Ascending aorta (tissue), 2 donors: ENCODE measurements at regions not wholly inside any gene's neighbourhood (a gene's known extent, or its start where the extent isn't known, plus 50 kb on each side); places are given as distances from the start of the nearest gene placed in this dataset.

ENCODE experiments used
- DNase-seq, 2 donors: peaks; one replicate each; pipeline ENCODE4 v3.0.0-alpha.2; 2019; ENCODE audit warnings: low spot score in 2 of 2
- H3K27ac ChIP-seq, 2 donors: fragments of 200-600 bp; sonication (generic); one replicate each; pipeline ENCODE4 v1.5.1; 2016 to 2017; ENCODE audit warnings: mild to moderate bottlenecking in 1 of 2
- H3K27me3 ChIP-seq: fragments of 200-600 bp; sonication (generic); one replicate; pipeline ENCODE4 v1.5.1; 2017
- H3K36me3 ChIP-seq, 2 donors: fragments of 200-600 bp; sonication (generic); one replicate each; pipeline ENCODE4 v1.5.1; 2016
- H3K4me1 ChIP-seq, 2 donors: fragments of 200-600 bp; sonication (generic); one replicate each; pipeline ENCODE4 v1.5.1; 2016 to 2017; ENCODE audit warnings: mild to moderate bottlenecking in 1 of 2
- H3K4me3 ChIP-seq, 2 donors: fragments of 200-600 bp; sonication (generic); one replicate each; pipeline ENCODE4 v1.5.1; 2016 to 2017; ENCODE audit warnings: mild to moderate bottlenecking in 1 of 2
- H3K9me3 ChIP-seq, 2 donors: fragments of 200-600 bp; sonication (generic); one replicate each; pipeline ENCODE4 v1.5.1; 2016
- intact Hi-C: fragments of 100-400 bp; cut with DNase I; formaldehyde crosslinking; loops from one replicate; pipeline ENCODE4 v1.15.1; 2023
- TF ChIP-seq, protein P1 (sequence below), 3 experiments: fragments of 200-600 bp in 2 of 3; fragments of 450-650 bp in 1 of 3; sonication (generic) in 2 of 3; IDR thresholded peaks; one replicate each; pipeline ENCODE4 v1.5.1; 2016 to 2019; ENCODE audit warnings: antibody characterized with exemption in 3 of 3, mild to moderate bottlenecking in 1 of 3, moderate library complexity in 1 of 3

DNA sequence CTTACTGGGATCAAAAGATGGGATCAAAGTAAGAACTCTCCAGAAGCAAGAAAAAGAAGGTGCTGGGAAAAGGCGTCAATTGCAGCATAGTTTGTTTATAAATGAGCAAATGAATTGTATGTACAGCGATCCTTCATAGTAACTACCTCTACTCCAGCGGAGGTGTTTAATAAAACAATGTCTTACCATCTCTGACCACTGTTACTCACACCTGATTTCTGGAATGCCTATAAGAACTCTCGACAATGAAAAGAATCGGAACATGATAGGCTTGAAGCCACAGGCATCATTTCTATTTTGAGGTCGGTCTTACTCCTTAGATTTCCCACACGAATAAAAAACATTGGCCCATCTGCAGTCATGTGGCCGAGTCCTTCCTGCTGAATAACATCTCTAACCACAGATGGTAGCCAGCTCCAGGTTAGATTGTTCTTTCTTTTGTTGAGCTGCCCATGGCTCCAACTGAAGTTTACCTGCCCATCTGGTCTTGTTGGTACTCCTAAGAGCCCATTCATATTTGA lies 67.6 kb downstream of the CLDN34 start:
- H3K36me3 ChIP-seq, result no peaks in the 10 kb centered on the region
- H3K9me3 ChIP-seq, result no peaks in the 10 kb centered on the region
- TF ChIP-seq, protein P1, sequence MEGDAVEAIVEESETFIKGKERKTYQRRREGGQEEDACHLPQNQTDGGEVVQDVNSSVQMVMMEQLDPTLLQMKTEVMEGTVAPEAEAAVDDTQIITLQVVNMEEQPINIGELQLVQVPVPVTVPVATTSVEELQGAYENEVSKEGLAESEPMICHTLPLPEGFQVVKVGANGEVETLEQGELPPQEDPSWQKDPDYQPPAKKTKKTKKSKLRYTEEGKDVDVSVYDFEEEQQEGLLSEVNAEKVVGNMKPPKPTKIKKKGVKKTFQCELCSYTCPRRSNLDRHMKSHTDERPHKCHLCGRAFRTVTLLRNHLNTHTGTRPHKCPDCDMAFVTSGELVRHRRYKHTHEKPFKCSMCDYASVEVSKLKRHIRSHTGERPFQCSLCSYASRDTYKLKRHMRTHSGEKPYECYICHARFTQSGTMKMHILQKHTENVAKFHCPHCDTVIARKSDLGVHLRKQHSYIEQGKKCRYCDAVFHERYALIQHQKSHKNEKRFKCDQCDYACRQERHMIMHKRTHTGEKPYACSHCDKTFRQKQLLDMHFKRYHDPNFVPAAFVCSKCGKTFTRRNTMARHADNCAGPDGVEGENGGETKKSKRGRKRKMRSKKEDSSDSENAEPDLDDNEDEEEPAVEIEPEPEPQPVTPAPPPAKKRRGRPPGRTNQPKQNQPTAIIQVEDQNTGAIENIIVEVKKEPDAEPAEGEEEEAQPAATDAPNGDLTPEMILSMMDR (IDR thresholded peaks at IDR 0.05), result no peak
- no peak overlapping the region for H3K4me3 ChIP-seq
- no peaks in the 10 kb centered on the region for H3K4me1 ChIP-seq
- no peaks in the 10 kb centered on the region for H3K27me3 ChIP-seq
- H3K27ac ChIP-seq, result no peak overlapping the region
- DNase-seq, result no peak
- intact Hi-C loops, result no loop called here

DNA sequence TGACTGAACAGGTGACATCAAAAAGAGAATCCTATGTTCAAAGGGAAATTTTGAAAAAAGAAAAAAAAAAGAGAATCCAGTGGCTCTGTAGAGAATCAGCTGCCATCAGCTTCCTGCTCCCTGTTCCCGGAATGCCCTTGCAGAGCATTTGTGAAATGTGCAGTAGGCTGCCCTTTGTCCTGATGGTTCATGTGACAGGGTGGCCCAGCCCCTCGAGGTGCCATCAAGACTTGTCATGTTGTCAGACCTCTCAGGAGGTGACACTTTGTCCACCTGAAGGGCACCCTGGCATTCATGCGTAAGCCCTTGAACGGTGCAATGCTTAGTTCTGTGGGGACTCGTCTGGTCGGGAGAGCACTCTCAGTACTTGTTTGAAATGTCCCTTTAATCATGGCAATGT lies 71.4 kb downstream of the CLDN34 start:
- Histone ChIP-seq H3K9me3 (no peaks in the 10 kb centered on the region), H3K27me3 (no peaks in the 10 kb centered on the region), H3K4me1 (no peaks in the 10 kb centered on the region), H3K27ac (no peak overlapping the region), H3K4me3 (no peak overlapping the region), H3K36me3 (no peaks in the 10 kb centered on the region)
- TF ChIP-seq, protein P1 (IDR thresholded peaks at IDR 0.05), result no peak
- intact Hi-C loops, result no loop called here
- DNase-seq, result no peak

GRCh38 chrX:10039821-10040793 lies 72.9 kb downstream of the CLDN34 start:
- no peak overlapping the region for H3K27ac ChIP-seq
- peaks cover 0 to 5% of the 10 kb centered on the region in 2 donors for H3K4me1 ChIP-seq
- H3K27me3 ChIP-seq, result no peaks in the 10 kb centered on the region
- no peak overlapping the region for H3K4me3 ChIP-seq
- intact Hi-C loops, result no loop called here
- H3K9me3 ChIP-seq, result no peaks in the 10 kb centered on the region
- DNase-seq, result no peak
- TF ChIP-seq, protein P1 (IDR thresholded peaks at IDR 0.05), result no peak
- H3K36me3 ChIP-seq, result no peaks in the 10 kb centered on the region

- Histone ChIP-seq H3K9me3 (no peaks in the 10 kb centered on the region), H3K27ac (no peak overlapping the region), H3K27me3 (no peaks in the 10 kb centered on the region), H3K4me3 (no peak overlapping the region), H3K36me3 (no peaks in the 10 kb centered on the region), H3K4me1 (peaks cover 0 to 5% of the 10 kb centered on the region in 2 donors)
- intact Hi-C loops, result no loop called here
- TF ChIP-seq, protein P1 (IDR thresholded peaks at IDR 0.05), result no peak
- DNase-seq, result no peak
These were observed 73.8 kb downstream of the CLDN34 start for GRCh38 chrX:10040961-10041360.

- Histone ChIP-seq H3K36me3 (no peaks in the 10 kb centered on the region), H3K27me3 (no peaks in the 10 kb centered on the region), H3K9me3 (no peaks in the 10 kb centered on the region), H3K4me1 (peaks cover 0 to 5% of the 10 kb centered on the region in 2 donors), H3K4me3 (no peak overlapping the region), H3K27ac (no peak overlapping the region)
- TF ChIP-seq, protein P1 (IDR thresholded peaks at IDR 0.05), result no peak
- intact Hi-C loops, result no loop called here
- no peak for DNase-seq
These were observed 74.2 kb downstream of the CLDN34 start for GRCh38 chrX:10041383-10041782.
